GM19025 (cell line): ENCODE measurements at regions not wholly inside any gene's neighbourhood (a gene's known extent, or its start where the extent isn't known, plus 50 kb on each side); places are given as distances from the start of the nearest gene placed in this dataset.

ENCODE experiments used
- ATAC-seq: cut with Tn5 transposase; IDR thresholded peaks from one replicate; pipeline ENCODE4 v1.9.1; 2021; ENCODE audit warnings: mild to moderate bottlenecking, low read depth, moderate library complexity; ENCODE audit not compliant: unreplicated experiment

GRCh38 chr2:200725596-200725995 lies 86.1 kb upstream of the BZW1 start:
- no peak for ATAC-seq

GRCh38 chr2:200728630-200729029 lies 83.1 kb upstream of the BZW1 start:
- ATAC-seq, result no peak

DNA sequence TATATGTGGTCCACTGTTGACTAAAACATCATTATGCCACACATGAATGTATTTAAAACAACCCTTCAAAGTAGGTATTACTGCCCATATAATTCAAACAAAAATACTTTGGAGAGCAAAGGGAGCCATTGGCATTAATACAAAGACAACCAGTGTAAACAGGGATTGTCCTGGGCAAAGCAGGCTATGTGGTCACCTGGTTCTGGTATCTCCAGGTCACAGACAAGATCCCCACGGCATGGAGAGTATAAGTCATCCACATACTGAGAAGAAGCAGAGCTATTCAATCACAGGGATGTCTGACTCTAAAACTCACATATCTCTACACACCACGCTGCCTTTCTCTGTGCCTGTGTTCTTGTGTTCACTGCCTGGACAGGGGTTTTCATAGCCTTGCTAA lies 81.4 kb upstream of the BZW1 start:
- ATAC-seq, result no peak

- no peak for ATAC-seq
Observed at GRCh38 chr2:200730960-200731359, 80.8 kb upstream of the BZW1 start.

GRCh38 chr2:200732866-200733265 lies 78.8 kb upstream of the BZW1 start:
- ATAC-seq, result no peak

DNA sequence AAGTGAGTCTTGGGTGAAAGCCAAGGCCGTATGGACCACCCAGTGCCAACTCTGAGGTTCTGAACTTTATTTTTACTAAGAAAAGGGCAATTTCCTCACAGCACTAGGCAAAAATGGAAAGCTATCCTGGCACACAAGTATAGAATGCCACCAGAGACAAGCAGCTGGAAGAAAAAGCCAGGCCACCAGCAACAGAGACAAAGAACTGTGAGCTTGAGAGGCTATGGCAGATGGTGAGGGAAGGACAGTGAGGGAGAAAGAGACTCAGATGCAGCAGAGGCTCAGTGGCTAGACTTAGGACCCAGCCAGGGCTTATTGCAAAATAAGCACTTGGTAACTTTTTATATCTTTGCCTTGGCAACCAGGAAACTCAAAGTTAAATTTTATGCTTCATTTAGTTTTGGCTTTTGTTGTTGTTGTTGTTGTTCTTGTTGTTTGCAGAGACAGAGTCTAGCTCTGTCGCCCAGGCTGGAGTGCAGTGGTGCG lies 78.0 kb upstream of the BZW1 start:
- ATAC-seq, result no peak

- no peak for ATAC-seq
Observed at GRCh38 chr2:200735061-200735460, 76.6 kb upstream of the BZW1 start.

GRCh38 chr2:200736646-200737274 lies 75.0 kb upstream of the BZW1 start:
- no peak for ATAC-seq

- no peak for ATAC-seq
Observed at GRCh38 chr2:200737585-200737984, 74.1 kb upstream of the BZW1 start.

GRCh38 chr2:200738590-200738989 lies 73.1 kb upstream of the BZW1 start:
- ATAC-seq, result no peak

GRCh38 chr2:200740907-200741306 lies 70.8 kb upstream of the BZW1 start:
- no peak for ATAC-seq

- no peak for ATAC-seq
Observed at GRCh38 chr2:200741468-200742202, 70.1 kb upstream of the BZW1 start.

DNA sequence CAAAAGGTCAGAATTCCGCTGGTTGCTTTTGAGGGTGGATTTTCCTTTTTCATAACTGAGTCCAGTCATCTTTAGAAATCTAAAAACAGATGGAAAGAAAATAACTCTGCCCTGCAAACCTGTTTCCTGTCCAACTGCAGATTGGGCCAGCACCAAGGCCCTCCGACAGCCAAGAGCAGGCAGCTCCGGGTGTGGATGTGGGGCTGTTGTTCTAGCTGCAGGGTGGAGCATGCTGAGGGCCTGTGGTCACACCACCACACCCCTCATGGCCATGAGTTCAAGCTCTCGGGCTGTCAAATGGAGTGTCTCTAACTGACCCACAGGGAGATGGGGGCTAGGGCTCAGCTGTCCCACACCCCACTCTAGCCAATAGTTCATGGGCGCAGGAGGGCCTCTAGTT lies 69.3 kb upstream of the BZW1 start:
- no peak for ATAC-seq

DNA sequence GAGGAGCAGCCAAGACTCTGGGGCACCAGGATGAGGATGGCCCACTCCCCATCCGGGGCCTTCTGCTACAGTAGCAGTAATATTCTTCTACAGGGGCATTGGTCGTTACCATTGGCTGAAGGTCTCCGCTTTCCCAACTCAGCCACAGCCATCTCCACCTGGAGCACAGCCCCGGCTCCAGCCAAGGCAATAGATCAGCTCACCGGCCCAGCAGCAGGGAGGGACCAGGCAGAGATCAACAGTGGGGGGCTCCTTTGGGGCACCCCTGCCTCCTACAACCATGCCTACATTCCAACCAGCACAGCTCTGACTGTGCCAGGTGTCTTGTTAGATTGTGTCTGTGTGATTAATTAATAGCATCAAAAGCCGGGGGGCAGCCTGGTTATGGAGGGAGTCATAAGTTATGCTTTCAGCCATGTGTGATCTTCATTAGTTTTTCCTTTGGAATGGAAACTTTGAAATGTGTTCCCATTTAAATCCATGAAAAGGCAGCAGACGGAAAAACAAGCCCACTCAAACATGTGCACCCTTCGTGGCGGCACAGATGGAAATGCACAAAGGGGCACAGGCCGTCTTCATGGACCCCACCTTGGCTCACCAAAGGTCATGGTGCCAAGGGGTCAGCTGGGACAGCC lies 68.6 kb upstream of the BZW1 start:
- no peak for ATAC-seq

DNA sequence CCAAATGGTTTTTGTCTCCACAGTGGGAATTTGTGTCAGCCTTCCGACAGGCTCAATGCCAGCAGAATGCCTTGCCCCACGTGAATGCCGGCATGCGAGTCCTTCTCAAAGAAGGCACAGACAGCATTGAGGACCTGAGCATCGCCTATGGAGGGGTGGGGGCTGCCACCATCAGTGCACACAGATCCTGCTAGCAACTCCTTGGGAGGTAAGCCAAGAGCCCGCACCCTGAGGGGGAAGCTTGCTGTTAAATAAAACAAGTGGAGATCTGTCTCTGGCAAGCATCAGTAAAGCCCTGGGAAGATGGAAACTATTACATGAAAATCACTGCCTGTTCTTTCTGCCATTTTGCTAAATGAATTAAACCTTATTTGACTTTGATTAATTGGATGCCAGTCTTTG lies 67.5 kb upstream of the BZW1 start:
- ATAC-seq, result no peak

GRCh38 chr2:200746301-200746700 lies 65.4 kb upstream of the BZW1 start:
- ATAC-seq, result no peak

- ATAC-seq, result no peak
Observed at GRCh38 chr2:200747668-200748618, 63.8 kb upstream of the BZW1 start.

- no peak for ATAC-seq
Observed at GRCh38 chr2:200748779-200749178, 62.9 kb upstream of the BZW1 start.

- ATAC-seq, result no peak
Observed at GRCh38 chr2:200749631-200750322, 61.9 kb upstream of the BZW1 start.

DNA sequence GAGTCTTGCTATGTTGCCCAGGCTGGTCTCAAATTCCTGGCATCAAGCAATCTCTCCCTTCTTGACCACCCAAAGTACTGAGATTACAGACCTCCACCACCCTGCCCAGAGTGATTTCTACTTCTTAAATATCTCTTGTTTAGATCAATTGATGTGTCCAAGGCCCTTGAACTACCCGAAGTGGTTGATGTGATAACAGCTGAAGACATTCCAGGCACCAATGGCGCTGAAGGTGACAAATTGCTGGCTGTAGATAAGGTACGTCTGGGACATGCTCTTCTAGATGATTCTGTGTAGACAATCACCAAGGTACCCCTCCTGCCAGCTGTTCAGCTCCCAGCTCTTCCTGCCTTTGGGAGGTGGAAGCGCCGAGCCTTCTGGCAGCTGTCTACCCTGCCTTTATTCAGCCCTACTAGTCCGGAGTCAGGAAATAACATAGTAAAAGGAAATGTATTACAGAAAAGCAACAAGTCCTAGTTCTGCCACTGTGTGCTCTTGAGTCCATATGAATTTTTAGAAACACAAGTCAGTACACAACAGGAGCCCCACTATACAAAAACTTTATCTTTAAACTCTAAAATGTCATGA lies 61.3 kb upstream of the BZW1 start:
- ATAC-seq, result no peak
